ENCODE measurements at regions not wholly inside any gene's neighbourhood (a gene's known extent, or its start where the extent isn't known, plus 50 kb on each side); places are given as distances from the start of the nearest gene placed in this dataset.

DNA sequence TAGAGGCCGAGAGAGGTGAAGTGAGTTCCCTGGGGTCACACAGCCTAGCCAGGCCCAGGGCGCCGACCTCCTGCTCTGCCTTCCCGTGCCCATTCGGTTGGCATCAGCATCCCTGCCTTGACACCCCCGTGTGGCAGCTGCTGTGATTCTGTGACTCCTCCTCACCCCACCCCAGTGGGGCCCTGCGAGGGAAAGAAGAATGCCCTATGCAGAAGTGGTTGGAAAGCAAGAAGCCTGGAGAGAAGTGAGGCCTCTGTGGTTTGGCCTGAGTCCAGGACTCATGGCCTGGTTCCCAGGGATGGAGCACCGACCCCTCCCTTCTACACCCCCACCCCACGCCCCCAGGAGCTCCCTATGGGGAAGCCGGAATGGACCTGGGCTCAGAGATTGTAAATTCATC lies 296.2 kb downstream of the SEC14L1 start:
- Histone ChIP-seq H3K4me3 (no peak overlapping the region), H3K36me3 (no peaks in the 10 kb centered on the region), H3K9me3 (no peaks in the 10 kb centered on the region), H3K4me1 (peaks cover 100% of the 10 kb centered on the region), H3K27ac (peak overlapping the region; percentile 81), H3K27me3 (no peaks in the 10 kb centered on the region)
- TF ChIP-seq POLR2AphosphoS5 (IDR thresholded peaks at IDR 0.05; ENCODE audit: insufficient read depth in 1 of 2, low read depth in 1 of 2) (no peak), POLR2A (IDR thresholded peaks at IDR 0.05) (no peak)
- TF ChIP-seq, protein P1, sequence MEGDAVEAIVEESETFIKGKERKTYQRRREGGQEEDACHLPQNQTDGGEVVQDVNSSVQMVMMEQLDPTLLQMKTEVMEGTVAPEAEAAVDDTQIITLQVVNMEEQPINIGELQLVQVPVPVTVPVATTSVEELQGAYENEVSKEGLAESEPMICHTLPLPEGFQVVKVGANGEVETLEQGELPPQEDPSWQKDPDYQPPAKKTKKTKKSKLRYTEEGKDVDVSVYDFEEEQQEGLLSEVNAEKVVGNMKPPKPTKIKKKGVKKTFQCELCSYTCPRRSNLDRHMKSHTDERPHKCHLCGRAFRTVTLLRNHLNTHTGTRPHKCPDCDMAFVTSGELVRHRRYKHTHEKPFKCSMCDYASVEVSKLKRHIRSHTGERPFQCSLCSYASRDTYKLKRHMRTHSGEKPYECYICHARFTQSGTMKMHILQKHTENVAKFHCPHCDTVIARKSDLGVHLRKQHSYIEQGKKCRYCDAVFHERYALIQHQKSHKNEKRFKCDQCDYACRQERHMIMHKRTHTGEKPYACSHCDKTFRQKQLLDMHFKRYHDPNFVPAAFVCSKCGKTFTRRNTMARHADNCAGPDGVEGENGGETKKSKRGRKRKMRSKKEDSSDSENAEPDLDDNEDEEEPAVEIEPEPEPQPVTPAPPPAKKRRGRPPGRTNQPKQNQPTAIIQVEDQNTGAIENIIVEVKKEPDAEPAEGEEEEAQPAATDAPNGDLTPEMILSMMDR (IDR thresholded peaks at IDR 0.05): no peak
- DNase-seq (ENCODE audit: extremely low spot score in 2 of 2): no peak
- intact Hi-C loops (cut with DNase I): no loop called here

DNA sequence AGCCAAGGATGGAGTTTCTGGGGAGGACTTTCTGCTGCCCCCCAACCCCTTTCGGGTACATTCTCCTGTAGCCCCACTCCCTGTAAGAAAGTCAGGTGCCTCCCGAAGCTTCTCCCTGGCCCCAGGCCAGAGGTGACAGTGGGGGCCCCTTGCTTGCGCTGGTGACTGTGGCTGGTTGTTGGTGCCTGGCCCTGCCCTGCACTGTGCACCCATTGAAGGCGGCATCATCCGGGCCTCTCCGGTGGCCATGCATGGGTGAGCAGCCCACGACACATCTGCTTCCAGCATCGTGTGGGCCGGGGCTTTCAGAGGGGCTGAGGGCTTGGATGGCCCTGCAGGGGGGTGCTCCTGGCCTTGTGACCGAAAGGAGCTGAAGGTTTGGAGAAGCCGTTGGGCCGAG lies 297.0 kb downstream of the SEC14L1 start:
- H3K27me3 ChIP-seq: no peaks in the 10 kb centered on the region
- H3K4me3 ChIP-seq: no peak overlapping the region
- intact Hi-C loops (cut with DNase I): no loop called here
- no peak for DNase-seq (ENCODE audit: extremely low spot score in 2 of 2)
- H3K36me3 ChIP-seq: no peaks in the 10 kb centered on the region
- H3K9me3 ChIP-seq: no peaks in the 10 kb centered on the region
- H3K27ac ChIP-seq: peak overlapping the region; percentile 81
- TF ChIP-seq, protein P1 (IDR thresholded peaks at IDR 0.05): no peak
- no peak for TF ChIP-seq POLR2A (IDR thresholded peaks at IDR 0.05)
- TF ChIP-seq POLR2AphosphoS5 (IDR thresholded peaks at IDR 0.05; ENCODE audit: insufficient read depth in 1 of 2, low read depth in 1 of 2): no peak
- H3K4me1 ChIP-seq: peaks cover 100% of the 10 kb centered on the region

DNA sequence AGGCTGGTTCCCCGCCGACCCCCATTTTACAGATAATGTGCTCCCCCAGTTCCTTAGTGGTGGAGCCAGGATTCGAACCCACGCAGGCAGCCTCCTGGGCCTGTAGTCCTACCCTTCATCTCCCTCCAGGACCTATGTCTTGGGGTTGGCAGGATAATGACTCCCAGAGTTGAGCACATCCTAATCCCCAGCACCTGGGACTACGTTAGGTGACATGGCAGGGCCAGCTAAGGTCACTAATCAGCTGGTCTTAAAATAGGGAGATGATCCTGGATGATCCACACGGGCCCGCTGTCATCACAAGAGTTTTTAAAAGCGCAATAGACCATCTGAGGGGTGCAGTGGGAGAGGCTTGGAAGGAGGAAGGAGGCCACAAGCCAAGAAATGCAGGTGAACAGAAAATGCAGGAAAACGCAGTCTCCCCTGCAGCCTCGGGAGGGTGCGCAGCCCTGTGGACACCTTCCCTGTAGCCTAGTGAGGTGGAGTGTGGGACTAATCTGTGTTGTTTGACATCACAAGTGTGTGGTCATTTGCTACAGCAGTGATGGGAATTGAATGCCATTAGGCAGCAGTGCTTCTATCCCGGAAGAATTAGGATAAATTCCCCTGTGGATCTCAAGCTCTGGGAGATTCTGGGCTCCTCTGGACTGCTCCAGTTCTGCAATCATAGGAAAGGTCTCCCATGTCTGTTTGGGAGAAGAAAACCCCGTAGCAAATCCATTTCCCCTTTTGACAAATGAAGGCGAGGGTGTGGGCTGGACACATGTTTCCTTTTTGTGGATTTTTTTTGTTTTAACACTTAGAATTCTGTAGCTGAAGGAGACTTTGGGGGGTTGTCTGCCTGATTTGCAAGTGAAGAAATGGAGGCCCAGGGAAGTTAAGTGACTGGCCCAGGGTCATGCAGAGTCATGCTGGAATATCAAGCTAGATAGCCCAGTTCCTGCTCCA lies 297.7 kb downstream of the SEC14L1 start:
- H3K4me1 ChIP-seq: peaks cover 100% of the 10 kb centered on the region
- intact Hi-C loops (cut with DNase I): no loop called here

GRCh38 chr17:77439189-77440018 lies 298.6 kb downstream of the SEC14L1 start:
- no peaks in the 10 kb centered on the region for H3K27me3 ChIP-seq
- TF ChIP-seq POLR2AphosphoS5 (IDR thresholded peaks at IDR 0.05; ENCODE audit: insufficient read depth in 1 of 2, low read depth in 1 of 2): peak in 1 of 2 donors; percentile 50
- no peak for TF ChIP-seq POLR2A (IDR thresholded peaks at IDR 0.05)
- intact Hi-C loops (cut with DNase I): no loop called here
- DNase-seq (ENCODE audit: extremely low spot score in 2 of 2): no peak
- H3K36me3 ChIP-seq: no peaks in the 10 kb centered on the region
- peak overlapping the region; percentile 81 for H3K27ac ChIP-seq
- peaks cover 100% of the 10 kb centered on the region for H3K4me1 ChIP-seq
- H3K9me3 ChIP-seq: no peaks in the 10 kb centered on the region
- no peak overlapping the region for H3K4me3 ChIP-seq

More for the DNA sequence above, 297.7 kb downstream of the SEC14L1 start:
- H3K27ac ChIP-seq: peak overlapping the region; percentile 81
- TF ChIP-seq POLR2AphosphoS5 (IDR thresholded peaks at IDR 0.05; ENCODE audit: insufficient read depth in 1 of 2, low read depth in 1 of 2) (no peak), POLR2A (IDR thresholded peaks at IDR 0.05) (no peak)
- TF ChIP-seq, protein P1 (IDR thresholded peaks at IDR 0.05): no peak
- no peaks in the 10 kb centered on the region for H3K9me3 ChIP-seq
- no peak overlapping the region for H3K4me3 ChIP-seq
- H3K27me3 ChIP-seq: no peaks in the 10 kb centered on the region
- no peaks in the 10 kb centered on the region for H3K36me3 ChIP-seq
- no peak for DNase-seq (ENCODE audit: extremely low spot score in 2 of 2)

DNA sequence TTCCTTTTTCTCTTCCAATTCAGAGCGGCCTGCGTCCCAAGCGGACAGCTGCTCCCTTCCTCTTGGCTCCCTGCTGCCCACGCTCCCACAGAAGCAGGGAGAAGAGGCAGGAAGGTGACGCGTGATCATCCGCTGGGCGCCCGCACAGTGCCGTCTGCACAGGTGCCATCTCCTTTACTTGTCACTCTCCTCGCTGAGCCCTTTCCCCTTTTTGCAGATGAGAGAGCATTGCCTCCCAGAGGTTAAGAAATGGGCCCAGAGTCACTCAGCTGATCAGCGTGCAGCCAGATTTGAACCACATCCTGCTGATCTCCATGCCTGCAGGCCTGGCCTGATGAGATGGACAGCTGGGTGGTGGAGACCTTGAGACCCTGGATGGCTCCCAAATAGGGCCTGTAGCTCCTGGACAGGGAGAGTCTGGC lies 299.8 kb downstream of the SEC14L1 start:
- TF ChIP-seq POLR2AphosphoS5 (IDR thresholded peaks at IDR 0.05; ENCODE audit: insufficient read depth in 1 of 2, low read depth in 1 of 2): no peak
- no peak for TF ChIP-seq POLR2A (IDR thresholded peaks at IDR 0.05)
- TF ChIP-seq, protein P1 (IDR thresholded peaks at IDR 0.05): no peak
- no peak for DNase-seq (ENCODE audit: extremely low spot score in 2 of 2)
- Histone ChIP-seq H3K27me3 (no peaks in the 10 kb centered on the region), H3K27ac (peak overlapping the region; percentile 81), H3K36me3 (no peaks in the 10 kb centered on the region), H3K4me1 (peaks cover 100% of the 10 kb centered on the region), H3K4me3 (no peak overlapping the region), H3K9me3 (no peaks in the 10 kb centered on the region)
- intact Hi-C loops (cut with DNase I): no loop called here

Data from vagina (tissue), 2 donors.